A673 (cell line): ENCODE measurements at regions not wholly inside any gene's neighbourhood (a gene's known extent, or its start where the extent isn't known, plus 50 kb on each side); places are given as distances from the start of the nearest gene placed in this dataset.

ENCODE experiments used
- EZH2 ChIP-seq: fragments of 200-600 bp; sonication (generic); IDR thresholded peaks from 2 replicates; pipeline ENCODE4 v1.6.1; 2017; ENCODE audit warnings: borderline replicate concordance, low read depth, mild to moderate bottlenecking, mixed read lengths, antibody characterized with exemption, low read length; ENCODE audit not compliant: poor library complexity, severe bottlenecking
- TF ChIP-seq, protein P1 (sequence below): fragments of 300-800, 200-600 bp; sonication (generic); conservative IDR thresholded peaks from 2 replicates; pipeline ENCODE4 v1.5.1; 2017; ENCODE audit warnings: low read depth, mild to moderate bottlenecking, antibody characterized with exemption, low read length, moderate library complexity, mixed read lengths

DNA sequence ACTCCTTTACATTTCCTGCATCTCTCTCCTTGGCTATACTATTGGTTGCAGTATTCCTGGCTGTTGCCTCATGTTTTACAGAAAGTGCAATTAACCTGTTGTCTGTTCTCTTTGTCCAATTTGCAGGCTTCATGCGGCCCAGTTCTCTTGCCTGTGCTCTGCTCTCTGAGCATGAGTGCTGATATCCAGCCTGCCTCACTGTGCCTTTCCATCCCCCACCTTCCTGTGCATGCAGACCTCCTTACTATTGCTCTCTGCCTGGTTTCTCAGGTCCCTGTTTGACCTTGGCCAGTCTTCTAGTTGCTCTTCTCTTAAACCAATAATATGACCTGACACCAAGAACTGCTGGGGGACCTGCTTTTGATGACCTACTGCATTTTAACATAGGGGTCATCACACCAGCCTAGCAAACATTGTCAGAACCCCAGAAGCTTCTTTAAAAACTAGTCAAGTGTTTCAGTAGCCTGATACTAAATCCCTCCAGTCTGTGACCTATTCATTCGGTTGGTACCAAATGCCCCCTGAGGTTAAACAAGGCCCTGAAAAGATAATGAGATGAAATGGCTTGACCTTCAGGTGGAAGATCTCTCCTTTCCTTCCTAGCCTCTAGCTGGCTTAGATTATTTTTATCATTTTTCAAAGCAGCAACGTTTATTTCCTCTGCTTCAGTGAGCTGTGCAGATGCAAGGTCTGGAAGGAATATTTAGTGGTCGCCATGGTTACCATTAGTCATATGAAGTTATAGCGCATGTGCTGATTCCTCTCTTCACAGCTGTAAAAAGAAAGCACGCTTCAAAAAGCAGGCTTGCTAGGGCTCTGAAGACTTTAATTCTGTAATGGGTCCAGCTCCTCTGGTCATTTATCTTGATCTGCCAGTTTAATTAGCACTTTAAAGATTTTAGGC, 216.5 kb downstream of the PHLDA1 start:
- TF ChIP-seq, protein P1, sequence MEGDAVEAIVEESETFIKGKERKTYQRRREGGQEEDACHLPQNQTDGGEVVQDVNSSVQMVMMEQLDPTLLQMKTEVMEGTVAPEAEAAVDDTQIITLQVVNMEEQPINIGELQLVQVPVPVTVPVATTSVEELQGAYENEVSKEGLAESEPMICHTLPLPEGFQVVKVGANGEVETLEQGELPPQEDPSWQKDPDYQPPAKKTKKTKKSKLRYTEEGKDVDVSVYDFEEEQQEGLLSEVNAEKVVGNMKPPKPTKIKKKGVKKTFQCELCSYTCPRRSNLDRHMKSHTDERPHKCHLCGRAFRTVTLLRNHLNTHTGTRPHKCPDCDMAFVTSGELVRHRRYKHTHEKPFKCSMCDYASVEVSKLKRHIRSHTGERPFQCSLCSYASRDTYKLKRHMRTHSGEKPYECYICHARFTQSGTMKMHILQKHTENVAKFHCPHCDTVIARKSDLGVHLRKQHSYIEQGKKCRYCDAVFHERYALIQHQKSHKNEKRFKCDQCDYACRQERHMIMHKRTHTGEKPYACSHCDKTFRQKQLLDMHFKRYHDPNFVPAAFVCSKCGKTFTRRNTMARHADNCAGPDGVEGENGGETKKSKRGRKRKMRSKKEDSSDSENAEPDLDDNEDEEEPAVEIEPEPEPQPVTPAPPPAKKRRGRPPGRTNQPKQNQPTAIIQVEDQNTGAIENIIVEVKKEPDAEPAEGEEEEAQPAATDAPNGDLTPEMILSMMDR: no peak
- TF ChIP-seq EZH2: no peak
